ENCODE measurements at regions not wholly inside any gene's neighbourhood (a gene's known extent, or its start where the extent isn't known, plus 50 kb on each side); places are given as distances from the start of the nearest gene placed in this dataset.

DNA sequence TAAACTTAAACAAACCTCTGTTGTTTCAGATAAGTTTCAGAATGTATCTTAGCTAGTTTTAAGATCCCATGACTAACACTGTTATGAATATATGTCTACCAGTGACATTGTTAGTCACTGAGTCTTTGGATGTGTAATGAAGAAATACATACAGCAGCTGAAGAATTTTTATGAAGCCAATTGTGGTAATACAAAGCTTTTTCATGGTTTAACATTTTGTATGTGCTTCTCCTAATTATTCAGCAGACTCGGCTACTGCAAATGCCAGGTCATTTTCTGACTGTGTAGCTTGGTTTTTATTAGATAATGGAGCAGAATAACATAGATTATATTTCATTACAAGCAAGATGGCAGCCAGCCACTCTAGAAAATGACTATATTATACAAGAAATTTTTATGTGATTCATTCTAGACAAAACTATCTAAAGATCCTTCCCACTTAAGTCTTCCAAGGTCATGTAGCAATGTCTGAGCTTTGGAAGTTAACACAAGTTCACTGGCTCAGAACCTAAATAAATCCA, 147.8 kb downstream of the TNFSF18 start:
- in situ Hi-C loops (cut with HindIII; ENCODE audit: low sequenced_read_pairs) = no loop called here
- H3K4me3 ChIP-seq (ENCODE audit: low read depth, low read length) = no peak overlapping the region
- DNase-seq (ENCODE audit: low read depth) = peak; percentile 49
- TF ChIP-seq, protein P1, sequence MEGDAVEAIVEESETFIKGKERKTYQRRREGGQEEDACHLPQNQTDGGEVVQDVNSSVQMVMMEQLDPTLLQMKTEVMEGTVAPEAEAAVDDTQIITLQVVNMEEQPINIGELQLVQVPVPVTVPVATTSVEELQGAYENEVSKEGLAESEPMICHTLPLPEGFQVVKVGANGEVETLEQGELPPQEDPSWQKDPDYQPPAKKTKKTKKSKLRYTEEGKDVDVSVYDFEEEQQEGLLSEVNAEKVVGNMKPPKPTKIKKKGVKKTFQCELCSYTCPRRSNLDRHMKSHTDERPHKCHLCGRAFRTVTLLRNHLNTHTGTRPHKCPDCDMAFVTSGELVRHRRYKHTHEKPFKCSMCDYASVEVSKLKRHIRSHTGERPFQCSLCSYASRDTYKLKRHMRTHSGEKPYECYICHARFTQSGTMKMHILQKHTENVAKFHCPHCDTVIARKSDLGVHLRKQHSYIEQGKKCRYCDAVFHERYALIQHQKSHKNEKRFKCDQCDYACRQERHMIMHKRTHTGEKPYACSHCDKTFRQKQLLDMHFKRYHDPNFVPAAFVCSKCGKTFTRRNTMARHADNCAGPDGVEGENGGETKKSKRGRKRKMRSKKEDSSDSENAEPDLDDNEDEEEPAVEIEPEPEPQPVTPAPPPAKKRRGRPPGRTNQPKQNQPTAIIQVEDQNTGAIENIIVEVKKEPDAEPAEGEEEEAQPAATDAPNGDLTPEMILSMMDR (IDR thresholded peaks at IDR 0.05; ENCODE audit: low read depth, low read length, missing control alignments) = no peak

DNA sequence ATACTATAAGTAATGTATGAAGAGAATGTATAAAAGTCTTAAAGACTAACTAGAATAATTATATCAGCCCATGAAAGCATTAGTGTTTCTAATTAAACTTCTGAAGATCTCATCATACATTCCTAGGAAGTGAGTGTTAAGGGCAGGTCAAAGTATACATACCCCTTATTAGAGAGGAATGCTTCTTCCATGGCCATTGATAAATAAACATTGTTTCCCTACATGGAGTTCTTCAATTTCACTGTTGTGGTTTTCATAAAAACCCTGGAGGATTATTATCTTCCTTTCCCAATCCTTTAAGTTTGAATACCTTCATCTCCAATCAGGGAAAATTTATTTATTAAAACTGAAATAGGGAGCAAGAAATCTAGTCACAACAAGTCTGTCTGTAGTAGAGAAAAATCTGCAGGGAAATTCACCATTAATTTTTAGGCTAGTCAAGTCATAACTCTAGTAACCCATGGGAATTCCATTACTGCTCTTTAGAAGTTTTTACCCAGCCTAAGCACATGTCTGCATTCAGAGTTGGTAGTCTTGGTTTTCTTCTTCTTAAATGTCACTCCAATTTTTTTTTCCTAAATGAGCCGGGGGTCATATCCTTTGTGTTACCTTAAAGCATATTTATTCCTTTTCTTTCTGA, 147.0 kb downstream of the TNFSF18 start:
- in situ Hi-C loops (cut with HindIII; ENCODE audit: low sequenced_read_pairs) = no loop called here
- H3K4me3 ChIP-seq (ENCODE audit: low read depth, low read length) = no peak overlapping the region
- DNase-seq (ENCODE audit: low read depth) = no peak
- TF ChIP-seq, protein P1 (IDR thresholded peaks at IDR 0.05; ENCODE audit: low read depth, low read length, missing control alignments) = no peak

- in situ Hi-C loops (cut with HindIII; ENCODE audit: low sequenced_read_pairs) = no loop called here
- TF ChIP-seq, protein P1 (IDR thresholded peaks at IDR 0.05; ENCODE audit: low read depth, low read length, missing control alignments) = no peak
- H3K4me3 ChIP-seq (ENCODE audit: low read depth, low read length) = no peak overlapping the region
- DNase-seq (ENCODE audit: low read depth) = no peak
These were observed 145.3 kb downstream of the TNFSF18 start for GRCh38 chr1:172905452-172905851.

DNA sequence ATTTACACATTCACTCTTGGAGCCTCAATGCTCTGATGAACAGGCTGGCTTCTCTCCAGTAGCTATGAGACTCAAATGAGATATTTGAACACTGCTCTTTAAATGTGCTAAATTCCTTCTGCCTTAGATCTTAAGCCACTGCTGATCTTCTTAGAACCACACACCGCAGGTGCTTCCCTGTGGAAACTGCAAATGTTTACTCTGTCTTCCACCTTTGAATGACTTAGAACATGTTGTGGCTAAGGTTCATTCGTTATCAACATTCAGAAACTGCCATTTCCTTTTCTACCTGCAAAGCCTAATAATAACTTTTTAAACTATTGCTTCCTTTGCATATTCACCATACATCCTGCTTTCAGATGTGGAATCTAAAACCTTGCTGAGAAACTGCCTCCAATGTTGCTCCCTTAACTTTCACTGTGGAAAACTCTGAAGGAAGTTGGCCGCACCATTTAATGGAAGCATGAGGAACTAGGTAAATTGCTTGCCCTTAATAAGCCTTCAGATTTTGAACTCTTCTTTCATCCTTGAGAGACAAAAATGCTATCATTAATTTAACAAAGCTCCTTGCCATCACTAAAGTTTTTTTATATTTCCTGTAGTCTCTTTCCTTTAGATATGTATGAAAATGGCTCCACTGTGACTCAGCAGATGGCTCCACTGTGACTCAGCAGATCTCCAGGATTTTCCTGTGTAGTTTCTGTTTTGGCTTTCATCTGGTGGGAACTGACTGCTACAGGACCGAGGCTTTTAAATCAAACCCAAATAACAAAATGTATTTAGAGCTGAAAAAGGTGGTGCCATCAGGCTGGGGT, 143.8 kb downstream of the TNFSF18 start:
- H3K4me3 ChIP-seq (ENCODE audit: low read depth, low read length) = no peak overlapping the region
- TF ChIP-seq, protein P1 (IDR thresholded peaks at IDR 0.05; ENCODE audit: low read depth, low read length, missing control alignments) = no peak
- in situ Hi-C loops (cut with HindIII; ENCODE audit: low sequenced_read_pairs) = no loop called here
- DNase-seq (ENCODE audit: low read depth) = peak; percentile 75

DNA sequence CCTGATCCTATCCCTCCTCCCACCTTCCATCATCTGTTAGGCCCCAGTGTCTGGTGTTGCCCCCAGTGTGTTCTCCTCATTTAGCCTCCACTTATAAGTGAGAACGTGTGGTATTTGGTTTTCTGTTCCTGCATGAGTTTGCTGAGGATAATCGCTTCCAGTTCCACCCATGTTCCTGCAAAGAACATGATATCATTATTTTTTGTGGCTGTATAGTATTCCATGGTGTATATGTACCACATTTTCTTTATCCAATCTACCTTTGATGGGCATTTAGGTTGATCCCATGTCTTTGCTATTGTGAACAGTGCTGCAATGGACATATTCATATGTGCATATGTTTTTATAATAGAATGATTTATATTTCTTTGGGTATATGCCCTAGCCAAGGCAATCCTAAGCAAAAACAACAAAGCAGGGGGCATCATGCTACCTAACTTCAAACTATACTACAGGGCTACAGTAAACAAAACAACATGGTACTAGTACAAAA, 142.9 kb downstream of the TNFSF18 start:
- no peak for DNase-seq (ENCODE audit: low read depth)
- in situ Hi-C loops (cut with HindIII; ENCODE audit: low sequenced_read_pairs) = no loop called here
- no peak overlapping the region for H3K4me3 ChIP-seq (ENCODE audit: low read depth, low read length)
- TF ChIP-seq, protein P1 (IDR thresholded peaks at IDR 0.05; ENCODE audit: low read depth, low read length, missing control alignments) = no peak

- peak; percentile 80 for DNase-seq (ENCODE audit: low read depth)
- H3K4me3 ChIP-seq (ENCODE audit: low read depth, low read length) = no peak overlapping the region
- in situ Hi-C loops (cut with HindIII; ENCODE audit: low sequenced_read_pairs) = no loop called here
- TF ChIP-seq, protein P1 (IDR thresholded peaks at IDR 0.05; ENCODE audit: low read depth, low read length, missing control alignments) = no peak
These were observed 141.0 kb downstream of the TNFSF18 start for GRCh38 chr1:172909606-172910326.
